ENCODE measurements at regions not wholly inside any gene's neighbourhood (a gene's known extent, or its start where the extent isn't known, plus 50 kb on each side); places are given as distances from the start of the nearest gene placed in this dataset.
A peak's percentile ranks its signal among the peaks of the same experiment; 100 is the strongest.
"Not testable (repeated sequence)": the region's sequence is repeated elsewhere in the genome, so short reads cannot be mapped to it uniquely, and the experiment has no call there.

DNA sequence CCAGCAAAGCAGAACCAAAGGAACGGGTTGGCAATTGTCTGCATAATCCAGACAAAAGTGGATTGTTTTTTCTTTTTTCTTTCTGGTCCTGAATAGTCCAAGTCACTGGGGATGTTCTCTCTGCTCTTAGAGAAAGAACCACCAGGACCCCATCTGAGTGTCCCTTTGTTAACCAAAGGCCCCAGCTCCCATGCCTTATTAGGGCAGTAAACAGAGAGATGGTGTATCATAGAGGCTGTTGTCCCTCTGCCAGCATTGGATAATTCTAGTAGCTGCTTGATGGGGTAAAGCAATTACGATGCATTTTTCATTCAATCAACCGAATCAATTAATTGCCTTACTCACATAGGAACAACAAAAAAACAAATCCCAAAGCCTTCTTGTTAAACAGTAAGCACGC lies 213.0 kb downstream of the BUB3 start:
- DNase-seq (ENCODE audit: low spot score in 2 of 2): peak in 1 of 2 donors; percentile 40
- peak; percentile 86 for FAIRE-seq

DNA sequence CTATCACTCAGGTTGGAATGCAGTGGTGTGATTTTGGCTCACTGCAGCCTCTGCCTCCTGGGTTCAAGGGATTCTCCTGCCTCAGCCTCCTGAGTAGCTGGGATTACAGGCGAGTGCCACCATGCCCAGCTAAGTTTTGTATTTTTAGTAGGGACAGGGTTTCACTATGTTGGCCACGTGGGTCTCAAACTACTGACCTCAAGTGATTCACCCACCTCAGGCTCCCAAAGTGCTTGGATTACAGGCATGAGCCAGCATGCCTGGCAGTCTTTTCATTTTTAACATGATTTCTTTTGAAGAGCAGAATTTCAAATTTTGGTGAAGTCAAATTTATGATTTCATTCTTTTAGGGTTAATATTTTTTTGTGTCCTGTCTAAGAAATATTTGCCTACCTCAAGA lies 217.4 kb downstream of the BUB3 start:
- not testable (repeated sequence) for FAIRE-seq; DNase-seq (ENCODE audit: low spot score in 2 of 2)

DNA sequence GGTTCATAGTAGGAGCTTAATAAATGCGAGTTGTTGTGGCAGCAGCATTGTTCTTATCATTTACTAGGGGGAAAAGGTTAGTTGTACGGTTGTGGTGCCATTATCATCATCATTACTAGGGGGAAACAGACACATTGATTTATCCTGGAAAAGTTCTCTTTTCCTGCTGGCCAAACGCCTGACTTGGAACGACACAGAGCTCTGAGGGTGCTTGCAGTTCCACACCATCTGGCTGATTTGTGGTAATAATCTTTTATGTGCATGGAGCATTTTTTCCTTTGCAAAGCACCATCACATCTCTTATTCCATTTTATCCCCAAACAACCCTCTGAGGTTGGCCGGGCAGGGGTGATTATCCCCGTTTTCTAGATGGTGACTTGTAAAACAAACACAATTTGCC lies 219.4 kb downstream of the BUB3 start:
- FAIRE-seq (no peak), DNase-seq (ENCODE audit: low spot score in 2 of 2) (no peak)

DNA sequence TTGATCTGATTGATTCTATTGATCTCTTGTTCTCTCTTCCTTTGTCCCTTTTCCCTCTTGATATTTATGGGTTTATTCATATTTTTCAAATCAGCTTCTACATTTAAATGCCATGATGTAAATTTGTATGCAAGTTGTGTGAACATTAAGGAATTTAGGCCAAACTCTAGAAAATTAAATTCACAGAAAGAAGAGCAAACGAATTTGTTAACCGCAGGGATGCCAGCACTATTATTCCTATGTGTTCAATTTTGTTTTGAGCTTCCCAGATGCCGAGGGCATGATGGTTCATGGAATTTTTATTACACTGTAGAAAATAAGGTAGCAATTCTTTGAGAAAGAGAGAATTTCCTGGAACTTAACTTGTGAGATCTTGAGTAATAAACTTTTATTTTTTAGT lies 220.9 kb downstream of the BUB3 start:
- DNase-seq (ENCODE audit: low spot score in 2 of 2): no peak
- FAIRE-seq: no peak

DNA sequence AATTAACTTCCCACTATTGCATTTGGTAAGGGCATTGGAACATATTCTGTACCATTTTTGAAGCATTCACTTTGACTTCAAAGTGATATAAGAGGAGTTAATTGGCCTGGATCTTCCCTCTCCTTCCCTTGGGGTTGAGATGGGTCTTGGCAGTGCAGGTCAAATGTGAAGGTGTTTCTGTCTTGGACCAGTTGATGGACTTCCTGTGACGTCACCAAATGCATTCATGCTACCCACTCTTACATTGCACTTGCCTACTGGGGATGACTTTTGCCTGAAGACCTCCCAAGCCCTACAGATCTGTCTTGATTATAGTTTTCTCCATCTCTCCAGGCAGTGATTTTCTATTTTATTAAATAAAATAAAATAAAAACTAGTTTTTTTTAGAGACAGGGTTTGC lies 221.5 kb downstream of the BUB3 start:
- no peak for FAIRE-seq
- no peak for DNase-seq (ENCODE audit: low spot score in 2 of 2)

DNA sequence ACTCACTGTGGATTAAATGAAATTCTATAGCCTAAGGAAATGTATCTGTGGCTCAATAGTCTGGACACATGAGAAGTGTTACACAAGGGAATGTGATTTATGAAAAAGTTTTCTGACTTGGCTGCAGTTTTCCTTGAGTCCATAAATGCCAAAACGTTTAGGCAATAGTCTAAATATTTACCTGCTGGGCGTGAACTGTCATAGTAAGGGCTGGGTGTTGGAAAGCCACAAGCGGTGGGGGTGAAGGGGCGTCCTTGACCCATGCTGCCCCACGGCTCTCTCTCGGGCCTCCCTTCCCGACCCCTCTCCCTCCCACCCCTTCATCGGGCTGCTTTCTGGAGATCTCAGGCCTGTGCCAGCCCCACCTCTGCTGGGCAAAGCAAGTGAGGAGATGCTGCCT lies 223.7 kb downstream of the BUB3 start:
- FAIRE-seq: no peak
- DNase-seq (ENCODE audit: low spot score in 2 of 2): no peak

DNA sequence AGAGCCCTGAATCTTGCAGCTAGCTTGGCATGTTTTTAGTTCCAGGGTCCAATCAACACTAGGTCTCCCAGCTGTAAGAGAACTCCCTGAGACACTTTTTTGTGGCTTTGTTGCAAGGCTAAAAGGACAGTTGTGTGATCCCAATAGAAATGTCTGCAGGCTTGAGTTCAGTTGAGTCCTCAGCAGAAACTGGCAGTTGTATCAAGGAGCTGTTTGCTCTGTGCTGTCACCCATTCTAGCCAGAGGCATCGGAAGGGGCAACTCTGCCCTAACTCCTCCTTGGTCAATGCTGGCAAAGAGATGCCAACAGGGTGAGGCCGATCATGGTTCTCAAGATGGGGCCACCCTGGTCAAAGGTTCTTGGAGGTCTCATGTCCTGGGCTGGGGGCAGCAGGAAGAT lies 224.1 kb downstream of the BUB3 start:
- no peak for FAIRE-seq
- no peak for DNase-seq (ENCODE audit: low spot score in 2 of 2)

DNA sequence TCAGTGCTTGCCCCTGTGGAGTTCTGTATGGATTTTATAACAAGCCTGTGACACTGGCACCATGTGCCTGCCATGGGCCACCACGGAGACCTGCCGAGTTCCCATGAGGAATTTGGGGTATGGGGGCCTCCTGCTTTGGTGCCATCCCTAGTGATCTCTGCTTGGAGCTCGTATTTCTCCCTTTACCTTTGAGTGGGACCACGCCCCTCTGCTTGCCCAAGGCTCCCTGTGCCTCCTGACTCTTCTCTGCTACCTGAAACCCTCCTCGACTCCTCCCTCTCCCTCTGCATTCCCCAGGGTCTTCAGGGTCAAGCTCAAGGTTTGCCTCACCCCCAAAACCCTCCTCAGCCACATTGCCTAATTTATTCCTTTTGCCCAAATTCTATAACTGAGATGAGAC lies 225.0 kb downstream of the BUB3 start:
- no peak for FAIRE-seq
- no peak for DNase-seq (ENCODE audit: low spot score in 2 of 2)

DNA sequence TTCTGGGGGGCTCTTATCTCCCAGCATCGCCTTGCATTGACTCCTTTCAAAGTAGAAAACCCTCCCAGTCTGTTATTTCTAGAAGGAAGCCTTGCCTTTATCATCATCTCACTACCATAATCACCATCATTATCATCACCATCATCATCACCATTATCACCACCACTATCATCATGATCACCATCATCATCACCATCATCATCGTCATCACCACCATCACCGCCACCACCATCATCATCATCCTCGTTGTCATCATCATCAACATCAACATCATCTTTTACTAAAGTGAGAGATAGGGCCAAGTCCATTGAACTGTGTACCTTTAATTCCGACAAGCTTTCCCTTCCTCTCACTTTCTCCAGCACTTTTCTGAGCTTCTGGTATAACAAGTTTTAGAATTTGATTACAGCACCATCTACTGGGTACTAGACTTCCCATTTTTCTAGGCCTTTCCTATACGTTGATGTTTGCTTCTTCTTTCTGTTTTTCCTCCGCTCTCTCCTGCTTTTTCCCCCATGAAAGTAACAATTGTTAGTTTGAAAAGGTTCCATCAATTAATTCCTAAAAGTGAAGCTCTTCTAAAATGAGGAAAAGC lies 226.4 kb downstream of the BUB3 start:
- FAIRE-seq (peak; percentile 75), DNase-seq (ENCODE audit: low spot score in 2 of 2) (peak; percentile 27 to 54)

DNA sequence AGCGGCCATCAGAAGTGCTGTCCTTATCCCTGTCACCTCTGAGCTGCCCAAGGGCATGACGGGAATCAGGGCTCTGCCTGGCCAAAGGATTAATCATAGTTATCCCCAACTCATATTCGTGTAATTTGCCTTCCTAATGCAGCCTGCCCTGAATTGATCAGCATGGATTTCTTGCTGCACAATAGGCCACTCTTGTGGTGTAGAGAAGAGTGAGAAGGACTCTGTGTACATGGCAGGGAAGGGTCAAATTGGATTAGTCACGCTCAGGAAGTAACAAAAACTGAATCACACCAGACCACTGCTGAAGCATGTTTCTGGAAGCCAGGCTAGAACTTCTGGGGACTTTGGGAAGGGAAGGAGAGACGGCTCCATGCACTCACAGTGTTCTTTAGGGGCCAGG lies 227.0 kb downstream of the BUB3 start:
- no peak for FAIRE-seq
- DNase-seq (ENCODE audit: low spot score in 2 of 2): no peak

DNA sequence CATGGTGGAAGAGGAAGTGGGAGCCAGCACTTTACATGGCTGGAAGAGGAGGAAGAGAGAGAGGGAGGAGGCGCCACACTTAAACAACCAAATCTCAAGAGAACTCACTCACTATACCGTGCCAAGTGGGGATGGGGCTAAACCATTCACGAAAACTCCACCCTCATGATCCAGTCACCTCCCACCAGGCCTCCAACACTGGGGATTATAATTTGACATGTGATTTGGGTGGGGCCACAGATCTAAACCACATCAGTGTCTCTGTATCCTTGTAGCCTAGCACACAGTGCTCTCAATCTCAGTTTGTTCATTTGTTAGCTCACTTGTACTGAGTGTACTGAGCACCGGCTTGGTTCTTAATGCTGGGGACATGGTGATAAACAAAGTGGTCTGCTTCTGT lies 228.3 kb downstream of the BUB3 start:
- FAIRE-seq (no peak), DNase-seq (ENCODE audit: low spot score in 2 of 2) (no peak)

DNA sequence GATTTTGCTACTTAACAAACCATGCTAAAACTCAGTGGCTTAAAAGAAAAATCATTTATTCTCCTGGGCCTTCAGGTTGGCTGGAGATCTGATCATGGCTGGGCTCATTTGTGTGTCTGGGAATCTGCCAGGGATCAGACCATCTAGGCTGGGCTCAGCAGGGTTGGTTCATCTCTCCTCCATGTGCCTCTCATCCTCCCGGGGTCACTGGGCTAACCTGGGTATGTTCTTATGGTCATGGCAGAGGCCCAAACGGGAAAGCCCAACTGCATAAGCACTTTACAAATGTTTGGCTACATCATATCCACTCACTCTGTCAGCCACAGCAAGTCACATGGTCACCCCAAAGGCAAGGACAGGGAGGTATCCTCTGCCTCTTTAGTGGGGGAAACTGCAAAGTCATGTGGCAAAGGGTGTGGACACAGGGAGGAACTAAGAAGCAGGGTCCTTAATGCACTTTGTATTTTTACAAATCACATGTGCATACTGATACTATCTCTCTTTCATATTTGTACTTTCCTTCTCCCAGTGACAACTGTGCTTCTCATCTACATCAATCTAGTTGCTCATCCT lies 231.4 kb downstream of the BUB3 start:
- FAIRE-seq (no peak), DNase-seq (ENCODE audit: low spot score in 2 of 2) (no peak)

DNA sequence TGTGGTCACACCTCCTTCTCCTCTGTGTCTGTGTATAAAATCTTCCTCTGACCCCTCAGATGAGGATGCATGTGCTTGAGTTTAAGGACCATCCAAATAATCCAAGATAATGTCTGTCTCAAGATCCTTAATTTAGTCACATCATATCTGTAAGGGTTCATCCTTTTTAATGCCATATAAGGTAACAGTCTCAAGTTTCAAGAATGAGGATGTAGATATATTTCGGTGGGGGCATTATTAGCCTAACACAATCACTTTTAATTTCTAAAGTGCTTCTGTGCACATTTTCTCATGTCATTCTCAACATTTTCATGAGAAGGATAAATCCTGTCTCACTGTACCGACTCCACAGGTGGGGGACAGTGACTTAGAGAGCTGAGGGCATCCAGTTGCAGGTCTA lies 235.3 kb downstream of the BUB3 start:
- no peak for FAIRE-seq
- DNase-seq (ENCODE audit: low spot score in 2 of 2): no peak

DNA sequence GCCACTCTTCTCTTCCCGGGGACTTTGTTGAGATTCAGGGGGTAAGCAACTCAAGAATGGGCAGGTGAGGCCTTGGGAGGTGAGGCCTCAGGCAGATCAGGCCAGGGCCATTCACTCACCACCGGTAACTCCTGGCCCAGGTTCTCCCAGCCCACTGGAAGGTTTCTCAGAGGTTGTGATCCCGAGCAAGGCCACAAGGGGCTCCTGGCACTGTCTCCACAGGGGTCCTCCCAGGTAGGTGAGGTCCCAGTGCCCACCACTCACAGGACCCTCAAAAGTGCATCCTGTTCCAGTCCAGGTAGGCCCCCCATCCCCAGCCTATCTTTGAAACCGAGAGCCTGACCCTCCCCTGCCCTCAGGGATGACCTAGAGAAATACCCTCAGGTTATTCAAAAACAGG lies 236.1 kb downstream of the BUB3 start:
- DNase-seq (ENCODE audit: low spot score in 2 of 2) (no peak), FAIRE-seq (no peak)

DNA sequence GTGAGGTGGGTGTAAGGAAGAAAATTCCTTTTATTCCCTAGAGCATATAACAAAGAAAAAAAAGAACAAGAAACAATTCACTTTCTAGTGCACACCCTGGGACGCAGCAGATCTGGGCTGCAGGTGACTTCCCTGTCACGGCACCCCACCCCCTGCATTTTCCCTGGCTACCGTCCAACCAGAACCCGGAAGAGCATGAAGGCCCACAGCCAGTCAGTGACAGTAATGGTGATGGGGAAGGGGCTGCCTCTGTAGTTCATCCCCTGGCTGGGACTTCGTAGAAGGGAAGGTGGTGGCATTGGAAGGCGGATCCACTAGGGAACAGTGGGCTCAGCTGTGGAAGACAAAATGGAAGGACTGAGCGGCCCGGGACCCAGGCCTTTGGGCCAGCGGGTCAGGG lies 236.7 kb downstream of the BUB3 start:
- no peak for FAIRE-seq
- no peak for DNase-seq (ENCODE audit: low spot score in 2 of 2)

DNA sequence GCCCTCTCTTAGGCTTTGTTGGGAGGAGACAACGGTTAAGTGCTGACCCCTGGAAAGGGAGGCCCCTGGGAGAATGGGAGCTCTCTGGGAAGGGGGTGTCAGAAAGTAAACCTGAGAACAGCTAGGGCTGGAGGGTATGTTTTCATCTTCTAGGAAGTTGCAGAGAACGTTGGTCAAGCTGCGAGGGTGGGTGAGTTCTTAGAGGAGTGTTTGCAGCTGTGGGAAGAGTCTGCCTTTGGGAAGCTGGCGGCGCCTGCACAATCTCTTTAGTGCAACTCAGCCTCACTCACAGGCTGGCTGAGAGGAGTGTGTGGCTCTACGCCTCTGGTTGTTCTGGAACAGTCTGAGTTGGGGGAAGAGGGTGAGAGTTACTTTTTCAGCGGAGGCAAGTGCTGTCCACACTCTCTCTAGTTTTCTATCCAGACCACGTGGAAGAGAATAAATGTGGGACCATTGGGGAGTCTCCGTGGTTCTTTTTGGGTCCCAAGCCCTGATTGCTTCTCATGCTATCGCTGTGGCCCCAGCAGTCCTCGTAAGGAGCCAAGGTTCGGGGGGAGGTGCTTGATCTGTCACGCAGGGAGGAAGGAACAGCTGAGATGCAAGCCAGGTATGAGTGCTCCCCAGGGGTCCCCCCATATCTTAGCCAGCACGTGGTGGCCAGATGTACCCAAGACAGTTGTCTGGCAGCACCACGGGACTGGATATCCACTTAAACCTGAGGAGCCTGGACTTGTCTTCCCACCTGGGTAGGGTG lies 237.2 kb downstream of the BUB3 start:
- FAIRE-seq: no peak

DNA sequence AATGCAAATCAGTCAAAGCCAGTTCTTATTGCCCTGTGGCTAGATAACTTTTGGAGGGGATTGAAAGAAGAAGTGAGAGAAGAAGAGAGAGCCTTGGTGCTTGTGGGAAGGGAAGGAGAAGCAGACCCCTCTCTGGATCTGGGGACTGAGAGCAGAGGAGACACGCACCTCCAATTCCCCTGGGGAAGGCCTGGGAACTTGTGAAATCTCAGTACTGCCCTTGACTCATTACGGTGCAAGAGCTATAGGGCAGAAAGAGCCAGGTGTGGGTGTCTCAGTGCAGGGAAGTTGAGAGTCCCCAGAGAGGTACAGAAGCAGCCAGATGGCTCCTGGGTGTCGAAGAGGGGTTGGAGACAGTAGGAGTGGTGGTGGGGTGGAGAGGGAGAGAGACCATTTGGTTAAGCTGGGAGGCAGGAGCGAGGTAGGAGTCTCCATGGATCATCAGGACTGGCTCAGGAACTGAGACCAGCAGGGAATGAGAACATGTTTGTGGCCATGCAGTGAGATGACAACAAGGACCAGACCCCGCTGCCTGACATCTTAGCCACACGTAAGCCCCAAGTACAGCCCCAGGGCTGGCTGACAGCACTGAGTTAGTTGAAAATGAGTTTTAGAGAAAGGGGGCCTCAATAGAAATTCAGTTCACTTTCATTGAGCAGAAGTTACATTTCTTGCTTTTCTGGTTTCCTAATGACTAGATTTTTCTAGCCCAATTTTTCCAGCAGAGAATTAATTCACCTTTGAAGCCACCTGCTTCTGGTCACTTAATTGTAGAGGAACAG lies 238.2 kb downstream of the BUB3 start:
- DNase-seq (ENCODE audit: low spot score in 2 of 2) (no peak), FAIRE-seq (no peak)

More for the DNA sequence above, 237.2 kb downstream of the BUB3 start:
- no peak for DNase-seq (ENCODE audit: low spot score in 2 of 2)

DNA sequence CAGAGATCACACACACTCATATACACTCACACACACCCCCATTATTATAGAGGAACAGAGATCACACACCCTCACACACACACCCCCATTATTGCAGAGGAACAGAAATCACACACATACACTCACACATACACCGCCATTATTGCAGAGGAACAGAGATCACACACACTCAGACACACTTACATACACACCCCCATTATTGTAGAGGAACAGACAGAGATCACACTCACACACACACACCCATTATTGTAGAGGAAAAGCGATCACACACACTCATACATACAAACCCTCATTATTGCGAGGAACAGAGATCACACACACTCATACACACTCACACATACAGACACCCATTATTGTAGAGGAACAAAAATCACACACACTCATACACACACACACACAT lies 239.0 kb downstream of the BUB3 start:
- FAIRE-seq (no peak), DNase-seq (ENCODE audit: low spot score in 2 of 2) (no peak)

DNA sequence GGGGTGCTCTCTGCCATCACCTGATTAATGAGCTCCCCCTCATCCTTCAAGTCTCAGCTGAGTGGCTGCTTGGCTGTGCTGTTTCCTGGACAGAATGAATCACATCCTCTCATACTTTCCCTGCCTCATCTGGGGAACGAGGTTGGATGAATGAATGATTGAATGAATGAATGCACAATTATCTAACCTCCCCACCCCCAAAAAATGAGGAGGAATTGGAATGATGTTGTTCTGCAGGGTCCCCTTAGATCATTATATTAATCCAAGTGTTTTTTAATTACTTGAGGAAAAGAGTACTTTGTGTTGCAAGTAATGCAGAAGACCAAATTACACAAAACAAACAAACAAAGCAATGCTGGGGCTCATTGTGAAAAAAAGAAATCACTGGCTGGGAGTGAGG lies 240.2 kb downstream of the BUB3 start:
- FAIRE-seq (no peak), DNase-seq (ENCODE audit: low spot score in 2 of 2) (no peak)

DNA sequence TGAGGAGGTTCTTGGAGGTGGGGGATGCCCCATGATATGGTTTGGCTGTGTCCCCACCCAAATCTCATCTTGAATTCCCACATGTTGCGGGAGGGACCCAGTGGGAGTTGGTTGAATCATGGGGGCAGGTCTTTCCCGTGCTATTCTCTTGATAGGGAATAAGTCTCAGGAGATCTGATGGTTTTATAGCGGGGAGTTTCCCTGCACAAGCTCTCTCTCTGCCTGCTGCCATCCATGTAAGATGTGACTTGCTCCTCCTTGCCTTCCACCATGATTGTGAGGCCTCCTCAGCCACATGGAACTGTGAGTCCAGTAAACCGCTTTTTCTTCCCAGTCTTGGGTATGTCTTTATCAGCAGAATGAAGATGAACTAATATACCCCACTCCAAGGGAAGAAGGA lies 241.0 kb downstream of the BUB3 start:
- FAIRE-seq; DNase-seq (ENCODE audit: low spot score in 2 of 2): not testable (repeated sequence)

DNA sequence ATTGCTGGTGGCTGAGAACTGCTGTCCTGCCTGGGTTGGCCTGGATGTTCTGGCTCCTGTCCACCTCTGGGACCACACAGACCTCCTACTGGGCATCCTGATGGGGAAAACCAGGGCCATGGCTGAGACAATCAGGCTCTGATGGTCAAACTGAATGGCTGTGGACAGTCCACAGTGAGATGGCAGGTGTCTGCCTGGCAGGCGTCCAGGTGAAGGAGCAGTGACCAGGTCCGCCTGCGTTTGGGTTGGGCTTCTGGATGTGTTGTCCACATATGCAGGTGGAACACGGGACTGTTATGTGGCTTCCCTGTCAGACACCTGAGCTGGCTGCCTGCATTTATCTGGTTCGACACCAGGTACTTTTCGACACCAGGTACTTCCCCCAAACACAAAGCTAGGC lies 241.7 kb downstream of the BUB3 start:
- no peak for FAIRE-seq
- DNase-seq (ENCODE audit: low spot score in 2 of 2): no peak

Data from frontal cortex (tissue), 3 donors.